ENCODE measurements at regions not wholly inside any gene's neighbourhood (a gene's known extent, or its start where the extent isn't known, plus 50 kb on each side); places are given as distances from the start of the nearest gene placed in this dataset.
"Not testable (repeated sequence)": the region's sequence is repeated elsewhere in the genome, so short reads cannot be mapped to it uniquely, and the experiment has no call there.

GRCh38 chr9:79489261-79490000, 82.3 kb upstream of the TLE4 start:
- ChIA-PET POLR2A (no interaction called here), CTCF (no interaction called here)
- H3K27me3 ChIP-seq (ENCODE audit: control insufficient read depth, insufficient read depth, low read length): no peaks in the 10 kb centered on the region
- no peak for TF ChIP-seq CTCF (IDR thresholded peaks at IDR 0.05; ENCODE audit: insufficient read depth, low read depth, low read length)
- H3K36me3 ChIP-seq (ENCODE audit: control insufficient read depth, insufficient read depth, low read length): no peaks in the 10 kb centered on the region
- peak; percentile 51 for DNase-seq (ENCODE audit: low read depth)
- H3K4me3 ChIP-seq (ENCODE audit: low read depth, low read length): peak overlapping the region; percentile 19

GRCh38 chr9:79490657-79491248, 81.0 kb upstream of the TLE4 start:
- CTCF ChIA-PET: interaction anchor here (1.0 kb wide), 1 partner anchor 12 kb away, joined by 3 read pairs; no protein-coding TSS in a partner anchor
- Histone ChIP-seq H3K4me3 (ENCODE audit: low read depth, low read length) (no peak overlapping the region), H3K36me3 (ENCODE audit: control insufficient read depth, insufficient read depth, low read length) (no peaks in the 10 kb centered on the region), H3K27me3 (ENCODE audit: control insufficient read depth, insufficient read depth, low read length) (no peaks in the 10 kb centered on the region)
- TF ChIP-seq CTCF (IDR thresholded peaks at IDR 0.05; ENCODE audit: insufficient read depth, low read depth, low read length): no peak
- POLR2A ChIA-PET: no interaction called here
- DNase-seq (ENCODE audit: low read depth): no peak

- no peaks in the 10 kb centered on the region for H3K36me3 ChIP-seq (ENCODE audit: control insufficient read depth, insufficient read depth, low read length)
- no peak overlapping the region for H3K4me3 ChIP-seq (ENCODE audit: low read depth, low read length)
- CTCF ChIA-PET: interaction anchor here (0.5 to 1.3 kb wide), 2 partner anchors 12 to 400 kb away, joined by 3 to 4 read pairs; no protein-coding TSS in a partner anchor
- DNase-seq (ENCODE audit: low read depth): no peak
- no peaks in the 10 kb centered on the region for H3K27me3 ChIP-seq (ENCODE audit: control insufficient read depth, insufficient read depth, low read length)
- POLR2A ChIA-PET: no interaction called here
- no peak for TF ChIP-seq CTCF (IDR thresholded peaks at IDR 0.05; ENCODE audit: insufficient read depth, low read depth, low read length)
Observed at GRCh38 chr9:79492092-79493009, 79.4 kb upstream of the TLE4 start.

GRCh38 chr9:79500196-79500864, 71.4 kb upstream of the TLE4 start:
- H3K4me3 ChIP-seq (ENCODE audit: low read depth, low read length); DNase-seq (ENCODE audit: low read depth); H3K36me3 ChIP-seq (ENCODE audit: control insufficient read depth, insufficient read depth, low read length); H3K27me3 ChIP-seq (ENCODE audit: control insufficient read depth, insufficient read depth, low read length); POLR2A ChIA-PET; CTCF ChIA-PET: not testable (repeated sequence)

GRCh38 chr9:79501546-79501945, 70.2 kb upstream of the TLE4 start:
- H3K27me3 ChIP-seq (ENCODE audit: control insufficient read depth, insufficient read depth, low read length): no peaks in the 10 kb centered on the region
- TF ChIP-seq CTCF (IDR thresholded peaks at IDR 0.05; ENCODE audit: insufficient read depth, low read depth, low read length): no peak
- POLR2A ChIA-PET: no interaction called here
- no peak overlapping the region for H3K4me3 ChIP-seq (ENCODE audit: low read depth, low read length)
- H3K36me3 ChIP-seq (ENCODE audit: control insufficient read depth, insufficient read depth, low read length): no peaks in the 10 kb centered on the region
- CTCF ChIA-PET: interaction anchor here (0.7 kb wide), 1 partner anchor 1216 kb away, joined by 3 read pairs; no protein-coding TSS in a partner anchor
- no peak for DNase-seq (ENCODE audit: low read depth)

All from BJ (cell line).